PC-3 (cell line): ENCODE measurements at regions not wholly inside any gene's neighbourhood (a gene's known extent, or its start where the extent isn't known, plus 50 kb on each side); places are given as distances from the start of the nearest gene placed in this dataset.

ENCODE experiments used
- ATAC-seq: fragments of 200-7000 bp; cut with Tn5 transposase; 2 replicates; pipeline ENCODE4 v1.9.1; 2020; ENCODE audit warnings: mild to moderate bottlenecking, moderate library complexity
- BruUV-seq: library from RNA; stranded (reverse); fragments of 400-500 nt; replicated peaks from 2 replicates; lab custom pipeline; 2021; lab: Mats Ljungman, UMichigan
- CTCF ChIA-PET: fragments of 300-600 bp; sonication (Branson Sonifier 250); formaldehyde crosslinking; loops from one replicate; lab custom pipeline; 2022; ENCODE audit warnings: antibody characterized with exemption; lab: Charles Lee
- POLR2A ChIA-PET: fragments of 300-600 bp; sonication (Branson Sonifier 250); formaldehyde crosslinking; loops from one replicate; lab custom pipeline; 2022; ENCODE audit warnings: antibody characterized with exemption; ENCODE audit not compliant: unreplicated experiment; lab: Charles Lee
- DNase-seq: peaks from one replicate; pipeline ENCODE4 v3.0.0-alpha.2; 2015
- H2AFZ ChIP-seq: fragments of 300-600 bp; sonication (generic); 2 replicates; pipeline ENCODE4 v1.6.0; 2016; ENCODE audit warnings: antibody characterized with exemption, low read length
- H3F3A ChIP-seq: fragments of 300-600 bp; sonication (generic); one replicate; pipeline ENCODE4 v1.6.0; 2017; ENCODE audit warnings: antibody characterized with exemption, low read length, control low read depth, mild to moderate bottlenecking; ENCODE audit not compliant: unreplicated experiment
- H3K27ac ChIP-seq: fragments of 300-600 bp; sonication (generic); 2 replicates; pipeline ENCODE4 v1.5.1; 2016; ENCODE audit warnings: mild to moderate bottlenecking, low read length
- H3K27me3 ChIP-seq: fragments of 300-600 bp; sonication (generic); 2 replicates; pipeline ENCODE4 v1.6.1; 2016; ENCODE audit warnings: low read length, mixed read lengths
- H3K36me3 ChIP-seq: fragments of 300-600 bp; sonication (generic); 2 replicates; pipeline ENCODE4 v1.6.1; 2016; ENCODE audit warnings: low read depth, mixed run types, low read length, mixed read lengths
- H3K4me1 ChIP-seq: fragments of 300-600 bp; sonication (generic); 2 replicates; pipeline ENCODE4 v1.5.1; 2016; ENCODE audit warnings: low read length; ENCODE audit not compliant: insufficient read depth
- H3K4me2 ChIP-seq: fragments of 300-600 bp; sonication (generic); 2 replicates; pipeline ENCODE4 v1.6.0; 2016; ENCODE audit warnings: low read length
- H3K4me3 ChIP-seq: fragments of 300-600 bp; sonication (generic); 2 replicates; pipeline ENCODE4 v1.5.1; 2016; ENCODE audit warnings: mild to moderate bottlenecking, low read length, mixed read lengths
- H3K79me2 ChIP-seq: fragments of 300-600 bp; sonication (generic); 2 replicates; pipeline ENCODE4 v1.6.1; 2017; ENCODE audit warnings: low read length, mixed read lengths
- H3K9ac ChIP-seq: fragments of 300-600 bp; sonication (generic); 2 replicates; pipeline ENCODE4 v1.6.0; 2016; ENCODE audit warnings: mild to moderate bottlenecking, low read length
- H3K9me2 ChIP-seq: fragments of 300-600 bp; sonication (generic); replicated peaks from 2 replicates; pipeline ENCODE4 v1.6.1; 2016; ENCODE audit warnings: mixed run types, low read length, mixed read lengths
- H3K9me3 ChIP-seq: fragments of 300-600 bp; sonication (generic); 2 replicates; pipeline ENCODE4 v1.6.1; 2016; ENCODE audit warnings: low read length, mixed read lengths
- H4K20me1 ChIP-seq: fragments of 300-600 bp; sonication (generic); 2 replicates; pipeline ENCODE4 v1.6.1; 2016; ENCODE audit warnings: low read length, mixed read lengths
- EZH2 ChIP-seq: fragments of 300-600 bp; sonication (generic); IDR thresholded peaks from one replicate; pipeline ENCODE4 v1.6.1; 2017; ENCODE audit warnings: antibody characterized with exemption, mild to moderate bottlenecking, low read length; ENCODE audit not compliant: unreplicated experiment
- EZH2phosphoT487 ChIP-seq: fragments of 300-600 bp; sonication (generic); IDR thresholded peaks from 2 replicates; pipeline ENCODE4 v1.6.1; 2018; ENCODE audit warnings: mild to moderate bottlenecking, antibody characterized with exemption, low read length, borderline replicate concordance
- intact Hi-C: fragments of 100-400 bp; cut with micrococcal nuclease; formaldehyde crosslinking; loops from 2 replicates; pipeline ENCODE4 v1.9.0; 2023
- TF ChIP-seq, protein P1 (sequence below): fragments of 300-600 bp; sonication (generic); conservative IDR thresholded peaks from 2 replicates; pipeline ENCODE4 v1.5.1; 2017; ENCODE audit warnings: antibody characterized with exemption, low read depth, mild to moderate bottlenecking, low read length

DNA sequence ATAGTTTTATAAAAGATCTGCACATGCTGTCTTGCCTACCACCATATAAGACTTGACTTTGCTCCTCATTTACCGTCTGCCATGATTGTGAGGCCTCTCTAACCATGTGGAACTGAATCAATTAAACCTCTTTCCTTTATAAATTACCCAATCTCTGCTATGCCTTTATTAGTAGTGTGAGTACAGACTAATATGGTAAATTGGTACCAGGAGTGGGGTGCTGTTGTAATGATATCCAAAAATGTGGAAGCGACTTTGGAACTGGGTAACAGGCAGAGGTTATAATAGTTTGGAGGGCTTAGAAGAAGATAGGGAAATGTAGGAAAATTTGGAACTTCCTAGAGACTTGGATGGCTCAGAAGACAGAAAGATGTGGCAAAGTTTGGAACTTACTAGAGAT, 64.2 kb upstream of the TFAP2D start:
- ChIA-PET POLR2A (no interaction called here), CTCF (no interaction called here)
- no peaks in the 10 kb centered on the region for H3K27me3 ChIP-seq
- no peaks in the 10 kb centered on the region for H3K9me2 ChIP-seq
- no peaks in the 10 kb centered on the region for H3F3A ChIP-seq
- no peak overlapping the region for H3K9ac ChIP-seq
- peaks cover 8% of the 10 kb centered on the region; the same call in 1 of the 2 replicates for H3K9me3 ChIP-seq
- H4K20me1 ChIP-seq = no peaks in the 10 kb centered on the region
- no peaks in the 10 kb centered on the region for H3K36me3 ChIP-seq
- no peak overlapping the region for H3K4me2 ChIP-seq
- no peak for DNase-seq
- peaks cover 8% of the 10 kb centered on the region for H3K4me1 ChIP-seq
- TF ChIP-seq, protein P1, sequence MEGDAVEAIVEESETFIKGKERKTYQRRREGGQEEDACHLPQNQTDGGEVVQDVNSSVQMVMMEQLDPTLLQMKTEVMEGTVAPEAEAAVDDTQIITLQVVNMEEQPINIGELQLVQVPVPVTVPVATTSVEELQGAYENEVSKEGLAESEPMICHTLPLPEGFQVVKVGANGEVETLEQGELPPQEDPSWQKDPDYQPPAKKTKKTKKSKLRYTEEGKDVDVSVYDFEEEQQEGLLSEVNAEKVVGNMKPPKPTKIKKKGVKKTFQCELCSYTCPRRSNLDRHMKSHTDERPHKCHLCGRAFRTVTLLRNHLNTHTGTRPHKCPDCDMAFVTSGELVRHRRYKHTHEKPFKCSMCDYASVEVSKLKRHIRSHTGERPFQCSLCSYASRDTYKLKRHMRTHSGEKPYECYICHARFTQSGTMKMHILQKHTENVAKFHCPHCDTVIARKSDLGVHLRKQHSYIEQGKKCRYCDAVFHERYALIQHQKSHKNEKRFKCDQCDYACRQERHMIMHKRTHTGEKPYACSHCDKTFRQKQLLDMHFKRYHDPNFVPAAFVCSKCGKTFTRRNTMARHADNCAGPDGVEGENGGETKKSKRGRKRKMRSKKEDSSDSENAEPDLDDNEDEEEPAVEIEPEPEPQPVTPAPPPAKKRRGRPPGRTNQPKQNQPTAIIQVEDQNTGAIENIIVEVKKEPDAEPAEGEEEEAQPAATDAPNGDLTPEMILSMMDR = no peak
- BruUV-seq = no TSS peak
- no peak for ATAC-seq
- H2AFZ ChIP-seq = no peak overlapping the region
- H3K4me3 ChIP-seq = no peak overlapping the region
- intact Hi-C loops = no loop called here
- H3K27ac ChIP-seq = no peak overlapping the region
- no peaks in the 10 kb centered on the region for H3K79me2 ChIP-seq

DNA sequence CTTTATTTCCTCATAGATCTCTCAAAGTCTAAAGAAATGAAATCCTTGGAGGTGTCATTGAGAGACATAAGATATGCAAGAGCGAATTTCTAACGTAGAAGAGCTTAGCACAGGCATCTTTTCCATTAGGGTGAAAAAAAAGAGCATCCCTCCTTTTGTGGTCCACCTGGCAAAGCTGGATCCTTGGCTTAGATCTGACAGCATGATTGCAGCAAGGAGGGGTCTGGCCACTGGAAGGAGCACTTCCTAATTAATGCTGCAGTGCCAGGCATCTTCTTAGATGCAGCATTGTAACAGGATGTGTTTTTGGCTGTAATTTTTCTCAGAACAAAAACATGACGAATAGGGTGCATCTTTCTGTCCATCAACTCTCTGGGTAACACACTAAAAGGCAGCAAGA, 60.1 kb upstream of the TFAP2D start:
- Histone ChIP-seq H3K36me3 (no peaks in the 10 kb centered on the region), H3K4me1 (peaks cover 27% of the 10 kb centered on the region), H3K4me2 (peak overlapping the region; percentile 36; the same call in 1 of the 2 replicates), H3K9me3 (peaks cover 8% of the 10 kb centered on the region; the same call in 1 of the 2 replicates), H3K9ac (no peak overlapping the region), H4K20me1 (no peaks in the 10 kb centered on the region), H3K9me2 (no peaks in the 10 kb centered on the region), H3K79me2 (no peaks in the 10 kb centered on the region), H2AFZ (no peak overlapping the region), H3K27me3 (no peaks in the 10 kb centered on the region), H3F3A (no peaks in the 10 kb centered on the region), H3K4me3 (no peak overlapping the region), H3K27ac (peak overlapping the region; percentile 82)
- TF ChIP-seq EZH2 (no peak), EZH2phosphoT487 (no peak)
- TF ChIP-seq, protein P1 = no peak
- CTCF ChIA-PET = no interaction called here
- DNase-seq = no peak
- intact Hi-C loops = loop anchor here (10.0 kb wide), 1 partner anchor 1372 kb away; no protein-coding TSS in a partner anchor
- POLR2A ChIA-PET = no interaction called here
- no TSS peak for BruUV-seq
- no peak for ATAC-seq

DNA sequence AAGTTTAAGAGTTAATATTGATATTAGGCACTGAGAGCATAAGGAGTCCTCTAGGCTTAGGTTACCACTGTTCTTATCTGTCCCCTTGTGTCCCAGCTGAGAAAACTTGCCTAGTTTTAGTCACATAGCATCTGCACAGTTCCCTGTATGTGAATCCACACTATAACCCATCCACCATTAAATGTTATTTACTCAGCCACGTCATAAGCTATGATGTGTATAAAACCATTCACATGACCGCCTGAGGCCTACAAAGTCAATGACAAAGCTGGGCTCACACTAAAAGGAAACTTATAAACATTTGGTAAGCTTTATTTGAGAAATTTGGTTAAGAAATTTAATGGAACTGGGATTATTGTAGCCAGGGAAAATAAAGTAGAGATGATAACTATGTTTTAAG, 59.2 kb upstream of the TFAP2D start:
- TF ChIP-seq EZH2 (no peak), EZH2phosphoT487 (no peak)
- TF ChIP-seq, protein P1 = no peak
- Histone ChIP-seq H4K20me1 (no peaks in the 10 kb centered on the region), H3K9me3 (peaks cover 6% of the 10 kb centered on the region; the same call in 1 of the 2 replicates), H3K79me2 (no peaks in the 10 kb centered on the region), H3K36me3 (no peaks in the 10 kb centered on the region), H2AFZ (no peak overlapping the region), H3K27me3 (no peaks in the 10 kb centered on the region), H3F3A (no peaks in the 10 kb centered on the region), H3K9me2 (no peaks in the 10 kb centered on the region), H3K9ac (no peak overlapping the region), H3K4me3 (no peak overlapping the region), H3K4me1 (peaks cover 27% of the 10 kb centered on the region), H3K27ac (peak overlapping the region; percentile 82), H3K4me2 (peak overlapping the region; percentile 36; the same call in 1 of the 2 replicates)
- no TSS peak for BruUV-seq
- ATAC-seq (peak; percentile 72), DNase-seq (peak; percentile 67)
- intact Hi-C loops = loop anchor here (10.0 kb wide), 1 partner anchor 1371 kb away; no protein-coding TSS in a partner anchor
- ChIA-PET CTCF (no interaction called here), POLR2A (no interaction called here)
